Inflammatory macrophage treated with lipopolysaccharide for 4 hours (primary cell): ENCODE measurements at regions not wholly inside any gene's neighbourhood (a gene's known extent, or its start where the extent isn't known, plus 50 kb on each side); places are given as distances from the start of the nearest gene placed in this dataset.
"Not testable (repeated sequence)": the region's sequence is repeated elsewhere in the genome, so short reads cannot be mapped to it uniquely, and the experiment has no call there.

Experiments
- DNase-seq: peaks from one replicate; pipeline ENCODE4 v3.0.0-alpha.2; 2020

GRCh38 chr2:131672471-131673399 is 145.0 kb downstream of the CCDC74A start:
- peak; percentile 21 for DNase-seq

GRCh38 chr2:131673400-131674173 is 145.9 kb downstream of the CCDC74A start:
- DNase-seq = peak; percentile 85

DNA sequence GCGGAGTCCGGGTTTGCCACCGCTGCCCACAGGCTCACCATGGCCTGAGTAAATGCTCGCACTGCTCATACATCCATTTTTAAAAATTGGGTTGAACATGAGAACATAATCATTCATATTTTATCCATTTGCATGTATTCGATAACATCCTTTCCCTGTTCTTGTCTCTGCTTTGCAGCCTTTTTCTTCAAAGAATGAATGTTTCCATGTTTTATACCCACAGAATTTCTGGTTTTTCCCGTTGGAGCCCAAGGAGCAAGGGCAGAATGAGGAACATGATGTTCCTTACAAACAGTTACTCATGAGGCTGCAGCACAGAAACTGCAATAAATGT is 146.5 kb downstream of the CCDC74A start:
- DNase-seq = no peak

DNA sequence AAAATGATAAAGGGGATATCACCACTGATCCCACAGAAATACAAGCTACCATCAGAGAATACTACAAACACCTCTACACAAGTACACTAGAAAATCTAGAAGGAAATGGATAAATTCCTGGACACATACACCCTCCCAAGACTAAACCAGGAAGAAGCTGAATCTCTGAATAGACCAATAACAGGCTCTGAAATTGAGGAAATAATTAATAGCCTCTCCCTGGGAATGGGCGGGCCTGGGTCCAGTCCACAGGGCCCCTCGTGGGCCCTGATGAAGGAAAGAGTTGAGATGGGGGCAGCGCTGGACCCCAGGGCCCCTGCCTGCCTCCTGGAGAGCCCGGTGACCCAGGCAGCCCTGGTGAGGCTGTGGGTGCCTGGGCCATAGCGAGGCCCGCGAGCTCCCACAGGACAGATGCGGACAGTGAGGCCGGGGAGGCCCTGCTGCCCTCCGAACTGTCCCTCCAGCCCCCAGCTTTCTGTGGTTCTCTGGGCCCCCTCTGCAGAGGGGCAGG is 154.0 kb downstream of the CCDC74A start:
- DNase-seq = peak; percentile 6

DNA sequence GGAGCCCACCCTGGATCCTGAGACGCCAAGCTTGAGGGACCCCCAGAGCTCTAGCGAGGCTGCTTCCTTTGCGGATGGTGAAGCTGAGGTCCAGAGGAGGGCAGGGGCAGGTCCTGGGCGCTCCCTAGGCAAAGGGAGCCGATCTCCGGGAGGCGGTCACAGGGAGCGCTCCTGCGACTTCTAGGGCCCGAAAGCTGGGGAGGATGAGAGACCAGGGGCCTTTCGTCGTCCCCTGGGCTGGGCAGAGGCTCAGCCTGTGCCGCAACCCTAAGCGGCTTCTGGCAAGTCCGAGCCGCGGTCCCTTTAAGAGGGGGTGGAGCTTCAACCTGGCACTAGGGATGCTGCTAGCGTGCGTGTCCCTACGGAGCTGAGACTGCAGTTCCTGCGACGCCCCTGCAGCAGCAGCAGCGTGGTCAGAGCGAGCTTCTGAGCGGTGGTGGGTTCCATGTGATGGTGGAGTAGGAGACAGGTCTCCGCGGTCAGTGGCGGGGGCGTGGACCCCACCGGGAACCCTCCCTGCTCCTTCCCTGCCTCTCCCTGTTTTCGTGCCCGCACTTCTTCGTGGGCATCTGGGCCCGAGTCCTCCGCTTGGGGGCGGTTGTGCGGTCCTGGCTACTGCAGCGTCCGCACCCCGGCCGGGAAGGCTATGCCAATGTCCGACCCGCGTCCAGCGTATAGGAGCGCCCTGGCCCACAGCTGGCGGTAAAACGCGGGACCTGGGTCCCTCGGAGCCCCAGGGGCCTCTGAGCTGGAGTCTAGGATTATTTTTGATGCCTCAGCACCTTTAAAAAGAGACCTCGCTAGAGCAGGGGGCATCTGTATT is 154.6 kb downstream of the CCDC74A start:
- DNase-seq = peak; percentile 85

DNA sequence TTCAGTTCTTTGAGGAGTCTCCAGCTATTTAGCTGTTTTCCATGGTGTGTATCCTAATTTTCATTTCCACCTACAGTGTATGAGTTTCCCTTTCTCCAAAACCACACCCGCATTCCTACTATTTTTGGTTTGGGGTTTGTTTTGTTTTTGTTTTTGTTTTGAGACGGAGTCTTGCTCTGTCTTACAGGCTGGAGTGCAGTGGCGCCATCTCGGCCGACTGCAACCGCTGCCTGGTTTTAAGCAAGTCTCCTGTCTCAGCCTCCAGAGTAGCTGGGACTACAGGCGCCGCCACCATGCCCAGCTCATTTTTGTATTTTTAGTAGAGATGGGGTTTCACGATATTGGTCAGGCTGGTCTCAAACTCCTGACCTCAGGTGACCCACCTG is 155.2 kb downstream of the CCDC74A start:
- peak; percentile 51 for DNase-seq

GRCh38 chr2:131684631-131685316 is 157.1 kb downstream of the CCDC74A start:
- not testable (repeated sequence) for DNase-seq

GRCh38 chr2:131686164-131686893 is 158.6 kb downstream of the CCDC74A start:
- DNase-seq = not testable (repeated sequence)

DNA sequence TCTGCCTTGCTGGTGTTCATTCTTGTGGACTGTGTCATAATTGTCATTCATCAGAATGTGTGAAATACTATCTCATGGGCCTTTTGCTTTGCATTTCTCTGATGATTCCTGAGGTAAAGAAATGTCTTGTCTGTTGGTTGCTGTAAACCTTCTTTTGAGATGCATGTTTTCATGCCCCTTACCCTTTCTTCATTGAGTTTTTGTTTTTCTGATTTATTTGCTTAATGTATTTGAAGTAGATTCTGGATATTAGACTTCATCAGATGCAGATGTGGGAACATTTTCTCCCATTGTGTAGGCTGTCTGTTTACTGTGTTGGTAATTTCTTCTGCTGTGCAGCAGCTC is 159.2 kb downstream of the CCDC74A start:
- DNase-seq = not testable (repeated sequence)

DNA sequence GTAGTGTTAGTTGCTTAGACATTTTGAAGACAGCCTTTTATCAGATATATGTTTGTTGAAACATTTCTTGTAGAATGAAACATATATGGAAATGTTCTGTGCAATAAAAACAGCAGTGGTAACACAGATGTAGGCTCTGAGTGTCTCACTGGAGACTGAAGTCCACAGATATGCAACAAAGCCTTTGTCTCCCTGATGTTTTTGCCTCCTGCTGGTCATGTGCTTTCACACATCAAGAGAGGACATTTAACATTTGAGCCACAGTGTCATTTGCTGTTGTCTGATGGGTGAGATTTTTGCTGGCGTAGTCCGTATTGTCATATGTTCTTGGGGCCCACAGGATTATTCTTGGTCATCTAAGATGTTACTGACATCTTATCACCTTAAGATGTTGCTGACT is 161.4 kb downstream of the CCDC74A start:
- DNase-seq = not testable (repeated sequence)

GRCh38 chr2:131711268-131711667 is 183.6 kb downstream of the CCDC74A start:
- DNase-seq = not testable (repeated sequence)

GRCh38 chr2:131717907-131718306 is 190.2 kb downstream of the CCDC74A start:
- not testable (repeated sequence) for DNase-seq

GRCh38 chr2:131721163-131721562 is 193.5 kb downstream of the CCDC74A start:
- not testable (repeated sequence) for DNase-seq

DNA sequence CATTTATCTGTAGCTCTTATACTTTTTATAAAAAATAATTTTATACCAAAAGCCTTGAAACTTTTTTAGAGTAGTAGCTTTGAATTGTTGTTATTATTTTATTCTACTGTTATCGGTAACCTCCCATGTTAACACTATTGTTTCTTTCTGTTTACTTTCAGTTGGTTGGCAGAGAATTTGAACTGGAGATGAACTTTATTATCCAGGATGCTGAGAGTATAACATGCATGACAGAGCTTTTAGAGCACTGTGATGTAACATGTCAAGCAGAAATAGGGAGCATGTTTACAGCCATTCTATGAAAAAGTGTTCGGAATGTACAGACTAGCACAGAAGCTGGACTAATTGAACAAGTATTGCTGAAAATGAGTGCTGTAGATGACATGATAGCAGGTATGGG is 194.6 kb downstream of the CCDC74A start:
- DNase-seq = not testable (repeated sequence)

DNA sequence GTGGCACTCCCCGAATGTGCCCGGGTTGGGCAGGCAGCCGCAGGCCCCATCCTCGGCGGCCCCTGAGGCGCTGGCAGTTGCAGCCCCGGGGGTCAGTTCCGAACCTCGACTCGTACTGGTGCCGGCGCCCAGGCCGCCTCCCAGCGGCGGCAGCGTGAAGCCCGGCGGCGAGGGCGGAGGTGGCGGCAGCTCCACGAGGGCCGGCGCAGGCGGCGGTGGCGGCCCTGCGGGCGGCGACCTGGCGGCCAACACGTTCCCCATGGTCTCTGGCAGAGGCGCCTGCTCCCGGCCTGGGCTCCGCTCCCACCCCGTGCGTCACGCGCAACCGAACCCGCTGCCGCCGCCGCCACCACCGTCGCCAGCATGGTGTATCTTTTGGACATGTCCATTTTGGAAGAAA is 196.3 kb downstream of the CCDC74A start:
- no peak for DNase-seq

GRCh38 chr2:131728451-131728850 is 200.8 kb downstream of the CCDC74A start:
- DNase-seq = not testable (repeated sequence)

- not testable (repeated sequence) for DNase-seq
Observed at GRCh38 chr2:131733530-131733929, 205.8 kb downstream of the CCDC74A start.

DNA sequence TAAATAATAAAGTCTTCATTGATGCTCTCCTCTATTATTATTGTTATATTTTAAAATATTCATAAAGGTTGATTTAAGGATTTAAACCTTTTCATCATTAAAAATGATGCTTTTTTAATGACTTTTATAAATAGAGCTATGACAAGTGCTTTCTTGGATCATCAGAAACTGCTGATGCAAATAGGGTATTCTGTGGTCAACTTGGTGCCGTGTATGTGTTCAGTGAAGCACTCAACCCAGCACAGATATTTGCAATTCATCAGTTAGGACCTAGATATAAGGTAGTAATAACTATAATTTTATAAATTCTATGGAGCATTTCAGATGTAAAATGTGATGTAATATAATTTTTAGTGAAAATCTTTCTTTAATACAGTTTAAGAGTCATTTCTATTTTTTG is 208.7 kb downstream of the CCDC74A start:
- DNase-seq = not testable (repeated sequence)

- not testable (repeated sequence) for DNase-seq
Observed at GRCh38 chr2:131738533-131738932, 210.8 kb downstream of the CCDC74A start.

DNA sequence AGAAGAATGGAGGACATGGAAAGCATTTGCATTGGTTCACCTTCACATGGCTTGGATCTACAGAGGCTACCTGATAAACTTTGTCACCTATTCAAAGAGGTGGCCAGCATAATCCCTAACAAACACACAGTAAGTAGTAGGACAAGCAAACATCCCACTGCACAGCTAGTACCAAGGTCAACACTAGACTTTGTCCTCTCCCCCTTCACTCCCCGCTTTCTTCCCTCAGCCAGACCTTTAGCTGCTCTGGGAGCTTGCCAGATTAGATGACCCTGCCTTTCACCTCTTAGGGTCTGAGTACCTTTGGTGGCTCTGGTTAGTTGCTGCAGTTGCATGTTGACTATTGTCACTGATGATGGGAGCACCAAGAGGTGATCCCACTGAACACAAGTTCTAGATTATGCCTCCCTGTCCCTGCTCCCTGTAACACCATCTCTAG is 211.3 kb downstream of the CCDC74A start:
- DNase-seq = not testable (repeated sequence)
